Fibroblast of mammary gland (primary cell): ENCODE measurements at regions not wholly inside any gene's neighbourhood (a gene's known extent, or its start where the extent isn't known, plus 50 kb on each side); places are given as distances from the start of the nearest gene placed in this dataset.

Experiments used
- DNase-seq: peaks from one replicate; pipeline ENCODE4 v3.0.0-alpha.2; 2010; ENCODE audit warnings: low read depth
- H3K4me3 ChIP-seq: 2 replicates; pipeline ENCODE4 v1.5.1; 2011; ENCODE audit warnings: low read depth, mild to moderate bottlenecking, low read length, moderate library complexity; ENCODE audit not compliant: control insufficient read depth
- CTCF ChIP-seq: conservative IDR thresholded peaks from 2 replicates; pipeline ENCODE4 v1.5.1; 2011; ENCODE audit warnings: low read depth, low read length, inconsistent platforms; ENCODE audit not compliant: control insufficient read depth, insufficient read depth

DNA sequence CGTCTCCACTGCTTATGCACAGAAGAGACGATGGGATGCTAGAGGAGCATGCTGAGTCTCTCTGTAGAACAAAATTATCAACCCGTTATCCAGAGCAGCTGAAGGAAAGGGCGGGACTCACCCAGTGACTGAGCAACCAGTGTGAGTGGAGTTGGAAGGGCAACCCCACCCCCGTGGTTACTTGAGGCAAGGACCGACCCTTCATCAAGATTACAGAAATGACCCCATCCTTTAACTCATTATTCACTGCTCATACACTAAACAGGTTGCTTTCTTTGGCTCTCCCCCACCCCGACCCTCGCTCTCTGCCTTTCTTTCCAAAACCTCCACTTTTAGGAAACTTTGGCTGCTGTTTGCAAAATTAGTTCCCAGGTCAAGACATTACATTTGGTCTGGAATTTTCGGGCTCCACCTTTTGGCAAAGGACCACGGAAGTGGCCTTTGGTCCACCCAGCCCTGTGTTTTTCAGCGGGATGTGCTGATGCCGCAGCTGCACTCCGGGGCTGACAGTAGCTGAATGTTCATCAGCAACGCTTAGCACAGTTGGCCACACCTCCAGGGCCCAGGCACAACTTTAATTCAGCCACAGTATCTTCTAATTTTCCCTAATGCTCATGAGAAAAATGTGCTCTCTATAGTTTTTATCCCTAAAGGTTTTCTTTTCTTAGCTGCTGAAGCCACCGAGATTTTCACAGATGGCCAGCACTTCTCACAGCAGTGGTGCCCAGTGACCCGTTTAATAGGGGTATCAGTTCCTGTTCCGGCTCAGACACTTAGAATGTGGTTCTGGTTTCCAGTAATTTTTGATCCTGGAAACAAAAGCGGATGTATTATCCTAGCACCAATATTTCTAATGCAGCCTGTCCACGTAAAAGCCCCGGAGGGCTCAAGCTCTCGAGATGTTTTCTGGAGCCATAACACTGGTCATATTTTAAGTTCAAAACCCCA lies 103.6 kb upstream of the NXT1 start:
- no peak for DNase-seq
- TF ChIP-seq CTCF = no peak

DNA sequence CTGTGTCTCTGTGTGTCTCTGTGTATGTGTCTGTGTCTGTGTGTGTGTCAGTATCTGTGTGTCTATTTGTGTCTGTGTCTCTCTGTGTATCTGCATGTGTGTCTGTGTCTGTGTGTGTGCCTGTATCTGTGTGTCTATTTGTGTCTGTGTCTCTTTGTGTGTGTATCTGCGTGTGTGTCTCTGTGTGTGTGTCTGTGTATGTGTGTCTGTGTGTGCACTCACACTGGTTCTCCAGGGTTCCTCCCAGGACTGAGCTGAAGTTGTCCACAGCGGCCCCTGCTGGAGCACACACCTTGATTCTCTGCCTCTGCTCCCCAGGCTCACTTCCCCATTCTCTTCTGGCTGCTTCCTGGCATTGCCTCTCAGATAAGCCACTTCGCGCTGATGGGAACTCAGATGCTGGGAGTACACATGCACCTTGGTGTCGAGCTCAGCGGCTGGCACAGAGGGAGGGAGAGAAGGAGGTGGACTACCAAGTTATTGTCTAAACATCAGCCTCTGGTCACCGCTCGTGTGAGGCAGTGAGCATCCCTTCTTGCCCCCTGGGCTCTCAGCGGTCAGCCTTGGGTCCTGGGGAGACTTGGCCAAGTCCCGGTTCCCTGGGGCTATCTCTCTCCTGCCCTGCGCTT lies 104.9 kb upstream of the NXT1 start:
- TF ChIP-seq CTCF = peak; percentile 49
- no peak overlapping the region for H3K4me3 ChIP-seq
- DNase-seq = peak; percentile 49

More for the DNA sequence above, 103.6 kb upstream of the NXT1 start:
- H3K4me3 ChIP-seq = no peak overlapping the region

- H3K4me3 ChIP-seq = no peak overlapping the region
- no peak for DNase-seq
- TF ChIP-seq CTCF = no peak
Observed at GRCh38 chr20:23244916-23245552, 105.6 kb upstream of the NXT1 start.

DNA sequence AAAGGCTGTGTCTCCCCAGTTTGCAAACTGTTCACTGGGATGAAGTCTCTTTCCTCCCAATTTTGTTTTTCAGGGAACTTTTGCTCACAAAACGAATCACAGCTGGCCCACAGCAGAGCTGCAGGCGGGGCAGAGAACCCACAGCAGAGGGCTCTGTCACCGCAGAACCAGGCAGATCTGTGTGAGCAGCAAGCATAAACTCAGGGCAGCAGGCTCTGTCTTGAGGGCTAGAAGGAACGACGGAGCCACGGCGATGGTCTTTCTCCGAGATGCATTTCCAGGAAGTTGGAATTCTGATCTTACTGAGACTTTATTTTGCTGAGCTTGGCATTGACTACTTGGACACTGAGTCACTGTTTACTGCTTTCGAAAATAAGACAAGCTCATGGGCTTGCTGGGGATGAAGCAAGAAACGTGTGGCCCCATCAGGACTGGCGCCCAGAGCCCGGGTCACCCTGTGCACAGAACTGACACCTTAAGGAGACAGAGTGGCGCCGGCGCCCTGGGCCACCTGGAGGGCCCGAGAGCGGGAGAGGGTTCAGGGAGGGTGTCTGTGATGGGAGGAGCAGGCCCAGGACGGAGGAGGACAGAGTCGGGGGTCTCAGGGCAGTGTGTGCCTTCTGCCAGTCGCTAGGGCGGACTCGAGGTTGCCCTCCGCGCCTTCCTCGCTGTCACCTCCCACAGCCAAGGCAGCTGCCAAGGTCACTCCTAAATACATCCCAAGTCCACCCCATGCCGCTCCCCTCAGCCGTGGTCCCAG lies 106.3 kb upstream of the NXT1 start:
- peak; percentile 61 for DNase-seq

DNA sequence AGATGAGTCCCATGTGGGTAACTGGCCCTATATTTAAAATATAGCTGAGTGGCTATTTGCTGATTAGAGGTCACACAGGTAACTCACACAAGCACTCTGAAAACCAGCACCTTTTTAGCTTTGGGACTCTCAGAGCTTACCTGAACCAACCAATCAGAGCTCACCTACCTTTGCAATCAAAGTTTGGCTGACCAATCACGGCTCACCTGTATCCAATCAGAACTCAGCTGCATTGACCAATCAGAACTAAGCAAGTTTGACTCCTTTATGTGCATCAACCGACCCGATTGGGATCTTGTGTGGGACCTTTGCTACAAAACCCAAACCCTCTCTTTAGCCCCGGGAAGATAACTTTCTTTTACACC lies 106.8 kb upstream of the NXT1 start:
- TF ChIP-seq CTCF = no peak
- peak; percentile 22 for DNase-seq
- no peak overlapping the region for H3K4me3 ChIP-seq

More for the DNA sequence above, 106.3 kb upstream of the NXT1 start:
- H3K4me3 ChIP-seq = no peak overlapping the region
- TF ChIP-seq CTCF = no peak

GRCh38 chr20:23242556-23243180 lies 107.9 kb upstream of the NXT1 start:
- TF ChIP-seq CTCF = no peak
- H3K4me3 ChIP-seq = no peak overlapping the region
- no peak for DNase-seq
